K562 (cell line): ENCODE measurements at regions not wholly inside any gene's neighbourhood (a gene's known extent, or its start where the extent isn't known, plus 50 kb on each side); places are given as distances from the start of the nearest gene placed in this dataset.
A peak's percentile ranks its signal among the peaks of the same experiment; 100 is the strongest.

Experiments
- ARID1B ChIP-seq: fragments of 450-650 bp; IDR thresholded peaks from 2 replicates; pipeline ENCODE4 v1.6.1; 2016; ENCODE audit warnings: antibody characterized with exemption, mild to moderate bottlenecking, inconsistent platforms
- DLX4 ChIP-seq: fragments of 250-450 bp; sonication (Bioruptor Pico); IDR thresholded peaks from 2 replicates; pipeline ENCODE4 v1.6.1; 2021; ENCODE audit warnings: mild to moderate bottlenecking
- ELF2 ChIP-seq: fragments of 250-450 bp; sonication (Bioruptor Pico); IDR thresholded peaks from 2 replicates; pipeline ENCODE4 v1.5.0; 2021; ENCODE audit warnings: mild to moderate bottlenecking
- EP400 ChIP-seq: fragments of 450-650 bp; IDR thresholded peaks from 2 replicates; pipeline ENCODE4 v1.6.1; 2017; ENCODE audit warnings: antibody characterized with exemption, mild to moderate bottlenecking, moderate library complexity
- ETV1 ChIP-seq: fragments of 450-650 bp; conservative IDR thresholded peaks from 2 replicates; pipeline ENCODE4 v1.6.1; 2016; ENCODE audit warnings: missing genetic modification characterization, control low read depth, low read depth, missing compliant biosample characterization
- MAFF ChIP-seq: IDR thresholded peaks from 2 replicates; pipeline ENCODE4 v1.6.1; 2012; ENCODE audit warnings: low read length, improper control_type of control experiment
- MAFK ChIP-seq: IDR thresholded peaks from 2 replicates; pipeline ENCODE4 v1.6.1; 2011; ENCODE audit warnings: low read length, improper control_type of control experiment
- MED1 ChIP-seq: sonication (generic); formaldehyde crosslinking; IDR thresholded peaks from 2 replicates; pipeline ENCODE4 v1.8.1; 2023; ENCODE audit warnings: missing genetic modification reagents, borderline replicate concordance
- MLX ChIP-seq, 2 experiments: fragments of 450-650 bp in 1 of 2; sonication (generic) in 1 of 2; formaldehyde crosslinking; conservative IDR thresholded peaks; 2 replicates each; pipeline versions ENCODE4 v1.4.0 to v1.8.1; 2020 to 2022; ENCODE audit warnings: mild to moderate bottlenecking in 1 of 2, missing genetic modification reagents in 1 of 2
- NEUROD1 ChIP-seq: fragments of 150-350 bp; IDR thresholded peaks from 2 replicates; pipeline ENCODE4 v1.6.1; 2014; ENCODE audit warnings: borderline replicate concordance, low read length, low read depth; ENCODE audit not compliant: partially characterized antibody
- NKRF ChIP-seq: fragments of 450-650 bp; IDR thresholded peaks from 2 replicates; pipeline ENCODE4 v1.6.1; 2016; ENCODE audit warnings: borderline replicate concordance
- PHB ChIP-seq: fragments of 250-450 bp; sonication (Bioruptor Pico); IDR thresholded peaks from 2 replicates; pipeline ENCODE4 v1.5.0; 2021
- PYGO2 ChIP-seq: fragments of 450-650 bp; IDR thresholded peaks from 2 replicates; pipeline ENCODE4 v1.6.1; 2016; ENCODE audit warnings: mild to moderate bottlenecking, missing genetic modification characterization, moderate library complexity, missing compliant biosample characterization
- RBM34 ChIP-seq: fragments of 200-400 bp; formaldehyde crosslinking; IDR thresholded peaks from 2 replicates; pipeline ENCODE4 v1.6.1; 2018; ENCODE audit warnings: low read length, borderline replicate concordance; ENCODE audit not compliant: insufficient read depth
- TCFL5 ChIP-seq: fragments of 250-450 bp; sonication (Bioruptor Pico); conservative IDR thresholded peaks from 2 replicates; pipeline ENCODE4 v1.6.1; 2021; ENCODE audit warnings: mild to moderate bottlenecking, moderate library complexity, matching md5 sums
- TEAD4 ChIP-seq, 2 experiments: sonication (generic) in 1 of 2; formaldehyde crosslinking in 1 of 2; IDR thresholded peaks; 2 replicates each; pipeline versions ENCODE4 v1.6.1 to v1.8.0; 2012 to 2022; ENCODE audit warnings: borderline replicate concordance in 1 of 2, inconsistent platforms in 1 of 2, low read length in 1 of 2, mild to moderate bottlenecking in 1 of 2, missing genetic modification reagents in 1 of 2
- TRIM28 ChIP-seq: fragments of 450-650 bp; IDR thresholded peaks from 2 replicates; pipeline ENCODE4 v1.6.1; 2017
- ZNF384 ChIP-seq: IDR thresholded peaks from 2 replicates; pipeline ENCODE4 v1.6.1; 2012; ENCODE audit warnings: low read depth, low read length, improper control_type of control experiment
- TF ChIP-seq, protein P1 (sequence below): fragments of 450-650 bp; IDR thresholded peaks from 2 replicates; pipeline ENCODE4 v1.6.1; 2016; ENCODE audit warnings: missing biosample characterization, missing genetic modification characterization
- TF ChIP-seq, protein P2 (sequence below): fragments of 250-450 bp; sonication (Bioruptor Pico); IDR thresholded peaks from 2 replicates; pipeline ENCODE4 v1.4.0; 2020; ENCODE audit warnings: mild to moderate bottlenecking, moderate library complexity

- TF ChIP-seq, protein P1, sequence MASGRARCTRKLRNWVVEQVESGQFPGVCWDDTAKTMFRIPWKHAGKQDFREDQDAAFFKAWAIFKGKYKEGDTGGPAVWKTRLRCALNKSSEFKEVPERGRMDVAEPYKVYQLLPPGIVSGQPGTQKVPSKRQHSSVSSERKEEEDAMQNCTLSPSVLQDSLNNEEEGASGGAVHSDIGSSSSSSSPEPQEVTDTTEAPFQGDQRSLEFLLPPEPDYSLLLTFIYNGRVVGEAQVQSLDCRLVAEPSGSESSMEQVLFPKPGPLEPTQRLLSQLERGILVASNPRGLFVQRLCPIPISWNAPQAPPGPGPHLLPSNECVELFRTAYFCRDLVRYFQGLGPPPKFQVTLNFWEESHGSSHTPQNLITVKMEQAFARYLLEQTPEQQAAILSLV = 0 out of 2 replicates have a peak, but pooled peaks have one; percentile 55
- peak; percentile 88 for TF ChIP-seq MAFK
- no peak for TF ChIP-seq PHB (CRISPR knock-in tag)
- no peak for TF ChIP-seq RBM34
- 0 out of 2 replicates have a peak, but pooled peaks have one; percentile 18 for TF ChIP-seq PYGO2 (tag)
- TF ChIP-seq ELF2 (CRISPR knock-in tag) = 0 out of 2 replicates have a peak, but pooled peaks have one; percentile 25
- TF ChIP-seq MLX (CRISPR knock-in tag; conservative IDR thresholded peaks at IDR 0.05) = no peak
- TF ChIP-seq NKRF = 0 out of 2 replicates have a peak, but pooled peaks have one; percentile 53
- TF ChIP-seq, protein P2, sequence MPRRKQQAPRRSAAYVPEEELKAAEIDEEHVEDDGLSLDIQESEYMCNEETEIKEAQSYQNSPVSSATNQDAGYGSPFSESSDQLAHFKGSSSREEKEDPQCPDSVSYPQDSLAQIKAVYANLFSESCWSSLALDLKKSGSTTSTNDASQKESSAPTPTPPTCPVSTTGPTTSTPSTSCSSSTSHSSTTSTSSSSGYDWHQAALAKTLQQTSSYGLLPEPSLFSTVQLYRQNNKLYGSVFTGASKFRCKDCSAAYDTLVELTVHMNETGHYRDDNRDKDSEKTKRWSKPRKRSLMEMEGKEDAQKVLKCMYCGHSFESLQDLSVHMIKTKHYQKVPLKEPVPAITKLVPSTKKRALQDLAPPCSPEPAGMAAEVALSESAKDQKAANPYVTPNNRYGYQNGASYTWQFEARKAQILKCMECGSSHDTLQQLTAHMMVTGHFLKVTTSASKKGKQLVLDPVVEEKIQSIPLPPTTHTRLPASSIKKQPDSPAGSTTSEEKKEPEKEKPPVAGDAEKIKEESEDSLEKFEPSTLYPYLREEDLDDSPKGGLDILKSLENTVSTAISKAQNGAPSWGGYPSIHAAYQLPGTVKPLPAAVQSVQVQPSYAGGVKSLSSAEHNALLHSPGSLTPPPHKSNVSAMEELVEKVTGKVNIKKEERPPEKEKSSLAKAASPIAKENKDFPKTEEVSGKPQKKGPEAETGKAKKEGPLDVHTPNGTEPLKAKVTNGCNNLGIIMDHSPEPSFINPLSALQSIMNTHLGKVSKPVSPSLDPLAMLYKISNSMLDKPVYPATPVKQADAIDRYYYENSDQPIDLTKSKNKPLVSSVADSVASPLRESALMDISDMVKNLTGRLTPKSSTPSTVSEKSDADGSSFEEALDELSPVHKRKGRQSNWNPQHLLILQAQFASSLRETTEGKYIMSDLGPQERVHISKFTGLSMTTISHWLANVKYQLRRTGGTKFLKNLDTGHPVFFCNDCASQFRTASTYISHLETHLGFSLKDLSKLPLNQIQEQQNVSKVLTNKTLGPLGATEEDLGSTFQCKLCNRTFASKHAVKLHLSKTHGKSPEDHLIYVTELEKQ (CRISPR knock-in tag) = no peak
- TF ChIP-seq TRIM28 = peak; percentile 71; the same call in 1 of the 2 replicates
- TF ChIP-seq NEUROD1 = peak; percentile 77
- TF ChIP-seq TEAD4 (IDR thresholded peaks at IDR 0.05; ENCODE audit: low read length) = peak; percentile 11; the same call in 1 of the 2 replicates
- no peak for TF ChIP-seq TEAD4 (CRISPR knock-in tag; IDR thresholded peaks at IDR 0.05; ENCODE audit: borderline replicate concordance)
- no peak for TF ChIP-seq DLX4
- no peak for TF ChIP-seq MED1
- peak; percentile 58 for TF ChIP-seq ETV1
- TF ChIP-seq EP400 = peak; percentile 41; the same call in 1 of the 2 replicates
- no peak for TF ChIP-seq TCFL5 (CRISPR knock-in tag)
- TF ChIP-seq ZNF384 = peak; percentile 21; the same call in 1 of the 2 replicates
- peak; percentile 77 for TF ChIP-seq ARID1B
- peak; percentile 92 for TF ChIP-seq MAFF
Measured at GRCh38 chr7:140245611-140246105, 68.9 kb upstream of the KDM7A start (continued).
